DND-41 (cell line): ENCODE measurements at regions not wholly inside any gene's neighbourhood (a gene's known extent, or its start where the extent isn't known, plus 50 kb on each side); places are given as distances from the start of the nearest gene placed in this dataset.

ENCODE experiments used
- CTCF ChIP-seq: IDR thresholded peaks from 2 replicates; pipeline ENCODE4 v1.5.1; 2012; ENCODE audit warnings: borderline replicate concordance, low read length, moderate library complexity, mild to moderate bottlenecking; ENCODE audit not compliant: poor library complexity, severe bottlenecking; ENCODE audit errors: extremely low read depth
- EZH2 ChIP-seq: IDR thresholded peaks from 3 replicates; pipeline ENCODE4 v1.6.1; 2012; ENCODE audit warnings: borderline replicate concordance, low read depth, mild to moderate bottlenecking, moderate library complexity, low read length, inconsistent platforms; ENCODE audit not compliant: severe bottlenecking

GRCh38 chr9:107952773-107953172, 463.2 kb upstream of the KLF4 start:
- TF ChIP-seq CTCF: no peak
- no peak for TF ChIP-seq EZH2
